Panc1 (cell line): ENCODE measurements at regions not wholly inside any gene's neighbourhood (a gene's known extent, or its start where the extent isn't known, plus 50 kb on each side); places are given as distances from the start of the nearest gene placed in this dataset.

ENCODE experiments used
- CTCF ChIP-seq: fragments of 450-650 bp; IDR thresholded peaks from 2 replicates; pipeline ENCODE4 v1.5.1; 2017; ENCODE audit warnings: mild to moderate bottlenecking
- POLR2AphosphoS5 ChIP-seq: IDR thresholded peaks from 2 replicates; pipeline ENCODE4 v1.6.1; 2012; ENCODE audit warnings: mild to moderate bottlenecking, low read depth, low read length, moderate library complexity
- REST ChIP-seq, 2 experiments: IDR thresholded peaks; 2 replicates each; pipeline ENCODE4 v1.6.1; 2011 to 2012; ENCODE audit warnings: low read depth in 2 of 2, control low read depth in 1 of 2, low read length in 1 of 2, mild to moderate bottlenecking in 1 of 2, moderate library complexity in 1 of 2; ENCODE audit not compliant: insufficient read depth in 1 of 2
- SIN3A ChIP-seq: IDR thresholded peaks from 2 replicates; pipeline ENCODE4 v1.6.1; 2012; ENCODE audit warnings: low read depth, mild to moderate bottlenecking, low read length, moderate library complexity, borderline replicate concordance; ENCODE audit not compliant: insufficient read depth
- TCF7L2 ChIP-seq: IDR thresholded peaks from 2 replicates; pipeline ENCODE4 v1.6.1; 2011; ENCODE audit warnings: mild to moderate bottlenecking, low read depth, low read length, inconsistent platforms

- no peak for TF ChIP-seq CTCF
- TF ChIP-seq SIN3A: no peak
- no peak for TF ChIP-seq REST (IDR thresholded peaks at IDR 0.05; ENCODE audit: insufficient read depth in 1 of 2, low read depth in 2 of 2, low read length in 1 of 2)
- TF ChIP-seq POLR2AphosphoS5: no peak
- no peak for TF ChIP-seq TCF7L2
Measured at GRCh38 chr11:87859636-87860035, 315.6 kb downstream of the RAB38 start.
